ENCODE measurements at regions not wholly inside any gene's neighbourhood (a gene's known extent, or its start where the extent isn't known, plus 50 kb on each side); places are given as distances from the start of the nearest gene placed in this dataset.
"Not testable (repeated sequence)": the region's sequence is repeated elsewhere in the genome, so short reads cannot be mapped to it uniquely, and the experiment has no call there.

DNA sequence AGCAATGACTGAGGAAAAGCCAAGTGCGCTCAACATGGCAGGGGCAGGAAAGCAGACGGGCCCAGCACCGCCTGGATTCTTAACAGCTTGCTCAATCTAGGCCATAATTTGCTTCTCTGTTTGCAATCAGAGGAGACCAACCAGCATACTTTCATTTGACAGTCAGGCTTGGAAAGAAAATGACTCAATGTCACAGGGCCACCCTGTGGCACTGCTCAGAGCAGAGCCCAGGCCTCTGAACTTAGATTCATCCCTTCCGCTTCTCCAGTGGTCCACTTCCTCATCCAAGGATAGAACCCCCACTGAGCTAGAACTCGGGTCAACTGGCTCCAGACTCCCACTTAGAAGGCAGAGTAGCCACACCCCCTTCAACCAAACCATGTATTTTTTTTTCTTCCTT lies 65.6 kb downstream of the CLEC18A start:
- TF ChIP-seq, protein P1, sequence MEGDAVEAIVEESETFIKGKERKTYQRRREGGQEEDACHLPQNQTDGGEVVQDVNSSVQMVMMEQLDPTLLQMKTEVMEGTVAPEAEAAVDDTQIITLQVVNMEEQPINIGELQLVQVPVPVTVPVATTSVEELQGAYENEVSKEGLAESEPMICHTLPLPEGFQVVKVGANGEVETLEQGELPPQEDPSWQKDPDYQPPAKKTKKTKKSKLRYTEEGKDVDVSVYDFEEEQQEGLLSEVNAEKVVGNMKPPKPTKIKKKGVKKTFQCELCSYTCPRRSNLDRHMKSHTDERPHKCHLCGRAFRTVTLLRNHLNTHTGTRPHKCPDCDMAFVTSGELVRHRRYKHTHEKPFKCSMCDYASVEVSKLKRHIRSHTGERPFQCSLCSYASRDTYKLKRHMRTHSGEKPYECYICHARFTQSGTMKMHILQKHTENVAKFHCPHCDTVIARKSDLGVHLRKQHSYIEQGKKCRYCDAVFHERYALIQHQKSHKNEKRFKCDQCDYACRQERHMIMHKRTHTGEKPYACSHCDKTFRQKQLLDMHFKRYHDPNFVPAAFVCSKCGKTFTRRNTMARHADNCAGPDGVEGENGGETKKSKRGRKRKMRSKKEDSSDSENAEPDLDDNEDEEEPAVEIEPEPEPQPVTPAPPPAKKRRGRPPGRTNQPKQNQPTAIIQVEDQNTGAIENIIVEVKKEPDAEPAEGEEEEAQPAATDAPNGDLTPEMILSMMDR (IDR thresholded peaks at IDR 0.05; ENCODE audit: insufficient read depth, low read length, poor library complexity, severe bottlenecking) = not testable (repeated sequence)
- not testable (repeated sequence) for TF ChIP-seq EZH2phosphoT487 (conservative IDR thresholded peaks at IDR 0.05; ENCODE audit: low read length)
